ENCODE measurements at regions not wholly inside any gene's neighbourhood (a gene's known extent, or its start where the extent isn't known, plus 50 kb on each side); places are given as distances from the start of the nearest gene placed in this dataset.

GRCh38 chr16:79713609-79714309 is 113.2 kb upstream of the MAF start:
- DNase-seq (ENCODE audit: low spot score): no peak

GRCh38 chr16:79712276-79712675 is 111.7 kb upstream of the MAF start:
- DNase-seq (ENCODE audit: low spot score): no peak

- no peak for DNase-seq (ENCODE audit: low spot score)
Observed at GRCh38 chr16:79707876-79708275, 107.3 kb upstream of the MAF start.

GRCh38 chr16:79703066-79703465 is 102.5 kb upstream of the MAF start:
- no peak for DNase-seq (ENCODE audit: low spot score)

GRCh38 chr16:79698341-79698753 is 97.8 kb upstream of the MAF start:
- DNase-seq (ENCODE audit: low spot score): no peak

GRCh38 chr16:79697562-79698112 is 97.1 kb upstream of the MAF start:
- no peak for DNase-seq (ENCODE audit: low spot score)

GRCh38 chr16:79691007-79691406 is 90.5 kb upstream of the MAF start:
- no peak for DNase-seq (ENCODE audit: low spot score)

- no peak for DNase-seq (ENCODE audit: low spot score)
Observed at GRCh38 chr16:79690159-79690558, 89.6 kb upstream of the MAF start.

GRCh38 chr16:79687249-79688130 is 87.0 kb upstream of the MAF start:
- DNase-seq (ENCODE audit: low spot score): no peak

- DNase-seq (ENCODE audit: low spot score): no peak
Observed at GRCh38 chr16:79685871-79686270, 85.3 kb upstream of the MAF start.

- DNase-seq (ENCODE audit: low spot score): no peak
Observed at GRCh38 chr16:79679334-79679733, 78.8 kb upstream of the MAF start.

GRCh38 chr16:79677799-79678530 is 77.4 kb upstream of the MAF start:
- no peak for DNase-seq (ENCODE audit: low spot score)

- DNase-seq (ENCODE audit: low spot score): no peak
Observed at GRCh38 chr16:79673635-79674034, 73.1 kb upstream of the MAF start.

GRCh38 chr16:79672524-79672923 is 72.0 kb upstream of the MAF start:
- DNase-seq (ENCODE audit: low spot score): no peak

GRCh38 chr16:79668502-79668901 is 68.0 kb upstream of the MAF start:
- no peak for DNase-seq (ENCODE audit: low spot score)

- no peak for DNase-seq (ENCODE audit: low spot score)
Observed at GRCh38 chr16:79665970-79666369, 65.4 kb upstream of the MAF start.

- DNase-seq (ENCODE audit: low spot score): no peak
Observed at GRCh38 chr16:79664407-79664806, 63.9 kb upstream of the MAF start.

GRCh38 chr16:79662669-79663313 is 62.3 kb upstream of the MAF start:
- no peak for DNase-seq (ENCODE audit: low spot score)

GRCh38 chr16:79662122-79662521 is 61.6 kb upstream of the MAF start:
- no peak for DNase-seq (ENCODE audit: low spot score)

- no peak for DNase-seq (ENCODE audit: low spot score)
Observed at GRCh38 chr16:79661578-79661977, 61.0 kb upstream of the MAF start.

- DNase-seq (ENCODE audit: low spot score): no peak
Observed at GRCh38 chr16:79659344-79659743, 58.8 kb upstream of the MAF start.

All from hematopoietic multipotent progenitor cell treated with erythropoietin and hydrocortisone succinate and interleukin-3 and kit ligand, for 15 days (in vitro differentiated cells).